Tongue (tissue), 1 donor: ENCODE measurements at regions not wholly inside any gene's neighbourhood (a gene's known extent, or its start where the extent isn't known, plus 50 kb on each side); places are given as distances from the start of the nearest gene placed in this dataset.

Source experiments
- DNase-seq: peaks from one replicate; pipeline ENCODE4 v3.0.0-alpha.2; 2015

DNA sequence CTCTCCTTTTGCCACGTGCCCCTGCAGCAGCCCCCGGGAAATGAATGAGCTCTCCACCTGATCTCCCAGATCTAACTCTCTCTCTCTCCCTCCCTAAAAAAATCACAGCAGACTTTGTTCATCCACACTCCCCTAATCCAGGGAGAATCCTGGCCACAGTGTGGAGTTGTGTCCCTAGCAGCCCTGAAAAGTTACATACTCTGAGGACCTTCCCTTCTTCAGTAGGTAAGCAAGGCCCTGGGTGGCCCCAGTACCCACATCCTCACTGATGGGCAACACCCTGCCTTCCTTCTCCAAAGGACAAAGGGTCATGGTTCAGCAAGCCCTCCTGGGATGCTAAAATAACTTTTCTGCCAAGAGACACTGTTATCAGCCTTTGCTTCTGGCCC, 76.9 kb upstream of the GLI2 start:
- DNase-seq: no peak

DNA sequence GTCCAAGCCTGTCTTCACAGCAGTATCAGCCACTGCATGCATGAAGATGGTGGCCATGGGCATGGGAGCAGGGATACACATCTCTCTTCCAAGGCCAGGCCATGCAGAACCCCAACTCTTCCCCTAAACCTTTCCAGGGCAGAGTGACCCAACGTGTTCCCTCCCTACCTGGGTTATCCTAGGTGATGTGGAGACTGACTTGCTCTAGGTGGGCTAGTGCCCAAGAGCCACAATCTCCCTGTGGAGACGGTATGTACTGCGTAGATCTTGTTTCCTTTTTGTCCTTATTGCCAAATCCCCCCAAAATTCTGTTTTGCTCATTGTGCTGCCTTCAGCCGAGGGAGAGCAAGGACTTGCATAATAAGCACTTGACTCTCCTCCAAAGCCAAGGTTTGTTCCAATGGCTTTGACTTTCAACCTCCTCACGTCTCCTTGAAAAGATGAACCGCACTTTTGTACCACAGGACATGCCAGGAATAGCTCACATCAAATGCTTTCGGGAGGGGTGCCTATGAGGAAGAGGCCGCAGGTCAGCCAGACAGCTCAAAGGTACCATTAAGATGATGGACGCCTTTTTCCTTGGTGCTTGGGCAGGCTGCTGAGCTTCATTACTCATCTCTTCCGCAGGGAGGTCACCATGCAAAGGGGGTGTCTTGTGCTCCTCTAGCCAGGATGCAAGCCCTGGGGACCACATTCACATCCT, 76.2 kb upstream of the GLI2 start:
- DNase-seq: no peak

- no peak for DNase-seq
Measured at GRCh38 chr2:120660056-120660694, 75.5 kb upstream of the GLI2 start.

DNA sequence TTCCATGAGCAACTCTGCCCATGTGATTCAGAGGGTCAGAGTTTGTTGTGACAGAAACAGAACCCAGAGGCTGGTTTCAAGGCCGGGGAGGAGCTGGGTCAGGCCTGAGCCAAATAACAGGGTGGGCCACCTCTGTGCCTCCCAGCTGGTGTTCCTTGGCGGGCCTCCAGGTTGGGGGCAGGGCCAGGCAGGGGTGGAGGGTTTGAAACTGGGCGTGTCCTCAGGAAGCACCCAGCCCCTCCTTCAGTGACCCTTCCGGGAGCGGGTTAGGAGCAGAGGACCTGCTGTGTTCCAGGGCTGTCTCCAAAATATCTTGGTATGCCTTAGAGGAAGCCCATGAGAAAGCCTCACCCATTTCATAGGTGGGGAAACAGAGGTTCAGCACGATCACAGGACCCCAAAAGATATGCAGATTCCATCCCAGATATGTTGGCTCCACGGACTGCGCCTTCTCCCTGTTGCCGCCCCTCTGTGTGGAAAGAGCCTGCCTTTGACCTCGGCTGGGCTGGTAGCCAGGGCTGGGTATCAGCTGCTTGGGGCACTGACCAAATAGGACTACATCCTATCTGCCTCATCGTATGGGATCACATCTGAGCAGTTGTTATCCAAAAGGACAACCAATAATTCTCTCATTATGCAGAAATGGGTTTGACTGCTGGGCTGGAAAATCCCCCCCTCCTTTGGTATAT, 74.8 kb upstream of the GLI2 start:
- no peak for DNase-seq

DNA sequence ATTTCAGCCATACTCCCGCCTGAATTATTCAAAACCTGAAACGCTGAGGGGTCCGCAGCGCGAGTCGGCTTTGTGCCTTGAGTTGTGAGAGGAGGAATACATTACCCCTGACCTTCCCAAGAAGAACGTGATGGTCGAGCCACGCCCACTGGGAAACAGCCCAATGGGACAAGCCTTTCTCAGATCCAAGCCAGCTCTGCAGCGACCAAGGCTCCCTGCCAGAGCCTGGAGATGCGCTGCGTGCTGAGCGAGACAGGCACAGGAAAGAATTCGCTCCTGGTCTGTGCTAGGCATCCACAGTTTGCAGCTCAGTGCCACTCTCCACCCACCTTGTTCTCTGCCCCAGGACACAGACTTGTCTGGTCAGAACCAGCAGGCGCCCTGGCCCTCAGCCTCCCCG, 74.1 kb upstream of the GLI2 start:
- peak; percentile 82 for DNase-seq

DNA sequence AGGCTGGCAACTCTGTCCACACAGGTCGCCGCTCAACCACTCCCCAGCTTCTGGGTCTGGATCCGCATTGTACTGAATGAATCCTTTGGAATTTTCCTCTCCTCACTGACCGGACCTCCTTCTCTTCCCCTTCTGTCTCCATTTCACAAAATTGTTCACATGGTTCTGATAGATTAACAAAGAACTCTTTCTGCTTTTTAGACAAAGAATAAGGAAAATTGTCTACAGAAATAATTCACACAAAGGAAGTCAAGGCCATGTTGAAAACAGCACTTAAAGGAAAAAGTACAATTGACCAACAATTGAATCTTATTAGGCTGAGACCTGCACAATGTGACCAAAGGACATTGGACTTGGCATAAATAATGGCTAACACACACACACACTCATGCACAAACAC, 73.6 kb upstream of the GLI2 start:
- no peak for DNase-seq

- DNase-seq: no peak
Measured at GRCh38 chr2:120662746-120663145, 72.9 kb upstream of the GLI2 start.

DNA sequence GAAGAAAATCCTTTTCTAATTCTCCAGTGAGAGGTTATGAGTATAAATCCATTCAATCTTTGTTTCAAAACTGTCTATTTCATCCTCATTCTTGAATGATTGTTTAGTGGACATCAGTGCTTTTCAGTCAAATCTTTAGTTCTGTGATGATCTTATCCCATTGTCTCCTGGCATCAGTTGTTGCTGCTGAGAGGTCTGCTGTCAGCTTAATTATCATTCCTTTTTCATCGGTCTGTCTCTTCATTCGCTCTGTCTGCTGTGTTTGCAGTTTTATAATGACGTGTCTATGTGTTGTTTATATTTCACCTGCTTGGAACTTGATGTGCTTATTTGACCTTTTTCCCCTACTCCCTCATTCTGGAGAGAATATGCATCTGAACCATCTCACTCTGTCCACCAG, 69.2 kb upstream of the GLI2 start:
- DNase-seq: no peak

- no peak for DNase-seq
Measured at GRCh38 chr2:120667981-120668380, 67.7 kb upstream of the GLI2 start.

DNA sequence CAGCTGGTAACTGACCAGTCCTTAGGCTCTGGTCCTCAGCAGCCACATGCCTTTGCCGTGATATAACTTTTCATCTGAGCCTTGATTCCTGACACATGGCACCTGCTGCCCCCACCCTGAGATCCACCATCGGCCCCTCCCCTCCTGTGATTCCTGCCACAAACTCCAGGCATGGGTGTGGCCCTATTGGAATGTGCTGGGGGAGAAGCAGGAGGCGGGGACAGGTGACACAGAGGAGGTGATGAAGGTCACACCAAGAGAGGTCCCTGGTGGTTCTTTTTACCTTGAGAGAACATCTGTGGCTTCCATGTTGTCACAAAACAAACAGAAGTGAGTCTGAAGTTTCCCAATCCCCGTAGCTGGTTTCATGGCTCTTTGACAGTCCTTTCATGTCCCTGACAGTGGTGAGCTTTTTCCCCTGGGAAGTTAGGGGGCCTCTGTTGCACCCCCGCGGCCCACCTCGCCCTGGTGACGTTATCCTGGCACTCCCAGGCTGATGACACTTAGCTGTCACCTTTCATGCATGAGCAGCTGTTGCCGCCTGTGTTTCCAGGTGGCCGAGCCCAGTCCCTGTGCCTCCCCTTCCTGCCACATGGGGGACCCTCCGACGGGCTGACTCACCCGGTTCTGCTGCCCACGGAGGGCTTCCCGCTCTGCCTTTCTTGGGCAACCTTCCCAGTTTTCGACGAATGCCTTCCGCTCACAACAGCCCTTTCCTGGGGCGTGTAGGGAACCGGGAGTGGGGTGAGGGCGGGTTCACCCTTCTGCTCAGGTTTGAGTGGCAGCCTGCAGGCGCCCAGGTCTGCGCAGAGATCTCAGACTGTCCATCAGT, 66.3 kb upstream of the GLI2 start:
- DNase-seq: peak; percentile 71

- DNase-seq: no peak
Measured at GRCh38 chr2:120669971-120670370, 65.7 kb upstream of the GLI2 start.

DNA sequence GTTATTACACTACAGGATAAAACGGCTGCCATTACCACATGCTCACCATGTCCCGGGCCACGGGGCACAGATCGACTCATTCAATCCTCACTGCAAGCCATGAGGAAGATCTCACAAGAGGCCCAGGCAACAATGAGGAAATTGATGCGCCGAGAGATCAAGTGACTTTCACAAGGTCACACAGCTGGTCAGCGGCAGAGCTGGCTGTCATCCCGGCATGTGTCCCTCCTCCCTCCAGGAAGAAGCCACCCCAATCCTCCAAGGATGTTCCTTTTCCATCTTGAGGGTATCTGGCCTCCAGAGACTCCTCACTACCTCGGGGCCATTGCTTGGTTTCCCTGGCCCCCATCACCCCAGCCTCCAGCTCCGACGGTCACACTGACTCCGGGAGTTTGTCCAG, 65.3 kb upstream of the GLI2 start:
- no peak for DNase-seq

DNA sequence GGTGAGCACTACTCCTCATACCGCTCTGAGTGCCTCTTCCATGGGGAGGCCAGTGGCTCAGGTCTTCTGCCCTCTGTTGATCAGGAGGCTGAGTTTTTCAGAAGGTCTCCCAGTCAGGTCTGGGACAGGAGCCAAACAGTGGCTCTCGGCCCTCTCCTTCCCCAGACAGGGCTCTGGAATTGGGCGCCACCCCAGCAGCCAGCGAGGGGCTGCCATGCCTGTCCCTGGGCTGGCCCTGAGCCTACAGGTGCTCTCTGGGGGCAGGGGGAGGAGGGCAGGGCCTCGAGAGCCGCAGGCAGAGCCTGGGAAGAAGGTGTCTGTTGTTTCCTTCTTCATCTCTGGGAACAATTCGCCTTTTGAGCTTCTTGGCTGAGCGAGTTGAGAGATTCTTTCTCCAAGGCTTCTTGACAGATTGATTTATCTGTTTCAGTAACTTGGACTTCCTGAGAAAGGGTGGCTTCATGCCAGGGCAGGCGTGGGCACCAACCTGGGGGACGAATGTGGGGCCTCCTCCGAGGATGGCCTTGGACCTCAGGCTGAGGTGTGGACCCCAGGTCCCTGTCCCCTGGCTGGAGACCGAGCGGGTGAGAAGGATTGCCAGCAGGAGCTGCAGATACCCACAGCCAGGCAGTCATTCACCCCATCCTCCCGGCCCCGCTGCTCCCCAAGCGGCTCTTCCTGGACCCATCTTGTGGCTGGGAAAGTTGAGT, 64.7 kb upstream of the GLI2 start:
- DNase-seq: no peak

DNA sequence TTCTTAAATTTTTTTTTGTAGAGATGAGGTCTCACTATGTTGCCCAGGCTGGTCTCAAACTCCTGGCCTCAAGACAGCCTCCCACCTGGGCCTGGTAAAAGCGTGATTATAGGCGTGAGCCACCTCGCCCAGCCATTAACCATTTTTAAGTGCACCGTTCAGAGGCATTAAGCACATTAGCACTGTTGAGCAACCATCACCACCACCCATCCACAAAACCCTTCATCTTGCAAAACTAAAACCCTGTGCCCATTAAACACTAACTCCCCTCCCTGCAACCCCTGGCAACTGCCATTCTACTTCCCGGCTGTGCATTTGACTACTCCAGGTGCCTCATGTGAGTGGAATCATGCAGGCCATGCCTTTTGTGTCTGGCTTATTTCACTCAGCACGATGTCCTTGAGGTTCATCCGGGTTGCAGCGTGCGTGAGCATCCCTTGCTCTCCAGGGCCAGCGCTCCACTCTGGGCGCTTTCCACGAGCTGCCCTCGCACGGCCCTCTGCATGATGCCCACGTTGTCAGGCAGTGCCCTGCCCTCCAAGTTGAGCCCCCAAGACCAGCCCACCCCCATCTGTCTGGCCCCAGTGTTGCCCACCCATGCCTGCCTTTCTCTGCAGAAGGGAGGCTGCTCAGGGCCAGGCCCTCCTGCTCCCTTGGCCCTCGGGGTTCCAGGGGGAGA, 63.0 kb upstream of the GLI2 start:
- DNase-seq: no peak

- DNase-seq: no peak
Measured at GRCh38 chr2:120673205-120673550, 62.5 kb upstream of the GLI2 start.

DNA sequence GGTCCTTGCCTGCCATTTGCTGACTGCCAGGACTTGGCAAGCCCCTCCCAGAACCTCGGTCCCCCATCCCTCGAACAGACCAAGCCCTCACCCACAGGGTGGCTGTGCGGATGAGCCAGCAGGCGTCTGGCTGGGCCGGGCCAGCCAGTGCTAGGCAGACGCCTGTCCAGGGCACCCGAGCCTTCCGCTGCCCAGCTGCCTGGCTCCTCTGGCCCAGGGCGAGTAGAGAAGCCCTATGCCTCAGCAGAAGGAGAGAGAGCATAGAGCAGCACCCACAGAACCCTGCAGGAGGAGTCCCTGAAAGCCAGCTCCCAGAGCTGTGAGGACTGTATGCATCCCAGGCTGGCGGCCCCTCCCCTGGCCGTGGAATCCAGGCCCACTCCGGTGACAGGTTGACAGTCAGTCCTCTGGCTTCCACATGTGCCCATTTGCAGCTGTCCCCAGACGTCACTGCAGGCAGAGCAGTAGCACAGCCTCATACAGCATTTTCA, 62.1 kb upstream of the GLI2 start:
- DNase-seq: peak; percentile 85

- no peak for DNase-seq
Measured at GRCh38 chr2:120674246-120675170, 61.2 kb upstream of the GLI2 start.

DNA sequence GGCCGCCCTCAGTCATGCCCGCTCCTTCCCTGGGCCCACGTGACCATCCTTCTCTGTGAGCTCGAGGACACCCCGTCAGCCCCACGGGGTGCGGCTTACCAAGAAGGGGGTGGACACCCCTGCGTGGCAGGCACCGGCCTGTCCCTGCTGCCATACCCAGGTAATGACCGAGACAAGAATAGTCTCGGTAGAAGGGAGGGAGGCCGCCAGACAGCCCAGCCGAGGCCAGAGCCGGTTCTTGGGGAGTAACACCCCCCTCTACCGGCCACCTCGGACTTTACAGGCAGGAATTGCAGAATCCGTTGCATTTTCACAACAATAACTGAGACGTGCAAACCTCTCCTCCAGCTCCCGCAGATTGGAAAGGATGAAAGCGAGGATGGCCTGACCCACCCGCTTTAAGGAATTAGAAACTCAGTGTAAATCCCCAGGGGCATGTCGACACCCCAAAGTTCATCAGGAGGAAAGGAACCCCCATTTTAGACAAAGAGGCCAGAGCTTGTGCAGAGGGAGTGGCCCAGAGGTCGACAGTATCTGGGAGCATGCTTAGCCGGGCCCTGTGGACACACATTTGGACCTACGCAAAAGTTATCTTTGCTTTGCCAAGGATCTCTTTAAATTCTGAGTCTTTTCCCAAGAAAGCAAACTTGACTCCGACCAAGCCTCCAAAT, 60.1 kb upstream of the GLI2 start:
- peak; percentile 72 for DNase-seq

DNA sequence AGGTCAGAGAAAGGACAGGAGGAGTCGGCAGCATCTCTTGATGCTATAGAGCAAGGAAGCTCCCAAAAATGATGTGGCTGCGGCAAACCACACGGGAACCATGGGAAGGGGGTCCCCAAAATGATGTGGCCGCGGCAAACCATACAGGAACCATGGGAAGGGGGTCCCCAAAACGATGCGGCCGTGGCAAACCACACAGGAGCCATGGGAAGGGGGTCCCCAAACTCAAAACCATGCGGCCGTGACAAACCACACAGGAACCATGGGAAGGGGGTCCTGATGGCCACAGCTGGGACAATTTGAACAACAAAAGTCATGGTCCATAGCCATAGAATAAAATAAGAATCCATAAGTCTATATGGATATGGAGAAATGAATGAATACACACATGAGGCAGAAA, 58.4 kb upstream of the GLI2 start:
- no peak for DNase-seq
